Prostate gland (tissue), 2 donors: ENCODE measurements at regions not wholly inside any gene's neighbourhood (a gene's known extent, or its start where the extent isn't known, plus 50 kb on each side); places are given as distances from the start of the nearest gene placed in this dataset.

Experiments
- DNase-seq: peaks from one replicate; pipeline ENCODE4 v3.0.0-alpha.2; 2019; ENCODE audit warnings: low spot score
- H3K27ac ChIP-seq, 2 donors: fragments of 200-600 bp; sonication (generic); 2 replicates each; pipeline ENCODE4 v1.5.1; 2017 to 2019
- H3K27me3 ChIP-seq: fragments of 200-600 bp; sonication (generic); replicated peaks from 2 replicates; pipeline ENCODE4 v1.5.1; 2019; ENCODE audit not compliant: insufficient read depth
- H3K36me3 ChIP-seq, 2 donors: fragments of 200-600 bp; sonication (generic); 1 replicate in 1 of 2; 2 replicates in 1 of 2; pipeline versions ENCODE4 v1.5.1 to v1.8.1; 2017 to 2019
- H3K4me1 ChIP-seq: fragments of 200-600 bp; sonication (generic); replicated peaks from 2 replicates; pipeline ENCODE4 v1.5.1; 2019
- H3K4me3 ChIP-seq, 2 donors: fragments of 200-600 bp; sonication (generic); 2 replicates each; pipeline ENCODE4 v1.5.1; 2017 to 2019
- H3K9me3 ChIP-seq: fragments of 200-600 bp; sonication (generic); 2 replicates; pipeline ENCODE4 v1.5.1; 2017
- POLR2A ChIP-seq: fragments of 450-650 bp; IDR thresholded peaks from one replicate; pipeline ENCODE4 v1.6.1; 2016; ENCODE audit warnings: antibody characterized with exemption, mild to moderate bottlenecking
- POLR2AphosphoS5 ChIP-seq: sonication (generic); formaldehyde crosslinking; IDR thresholded peaks from one replicate; pipeline ENCODE4 v1.6.1; 2017; ENCODE audit warnings: antibody characterized with exemption
- WGBS: methylation state at CpG from one replicate; pipeline ENCODE4 v1.1.5; 2018; 5-methylcytosine and 5-hydroxymethylcytosine counted together
- intact Hi-C: fragments of 100-400 bp; cut with DNase I; formaldehyde crosslinking; loops from one replicate; pipeline ENCODE4 v1.14.2; 2022
- TF ChIP-seq, protein P1 (sequence below), 4 experiments: fragments of 200-600 bp in 2 of 4; fragments of 450-650 bp in 2 of 4; sonication (generic) in 2 of 4; IDR thresholded peaks; 1 replicate in 3 of 4; 2 replicates in 1 of 4; pipeline ENCODE4 v1.5.1; 2016 to 2019; ENCODE audit warnings: antibody characterized with exemption in 4 of 4, mild to moderate bottlenecking in 2 of 4, moderate library complexity in 2 of 4

GRCh38 chr15:46039703-46040102, 404.9 kb downstream of the SQOR start:
- WGBS = 52% methylated on average over 4 of the region's 4 CpGs
- TF ChIP-seq, protein P1, sequence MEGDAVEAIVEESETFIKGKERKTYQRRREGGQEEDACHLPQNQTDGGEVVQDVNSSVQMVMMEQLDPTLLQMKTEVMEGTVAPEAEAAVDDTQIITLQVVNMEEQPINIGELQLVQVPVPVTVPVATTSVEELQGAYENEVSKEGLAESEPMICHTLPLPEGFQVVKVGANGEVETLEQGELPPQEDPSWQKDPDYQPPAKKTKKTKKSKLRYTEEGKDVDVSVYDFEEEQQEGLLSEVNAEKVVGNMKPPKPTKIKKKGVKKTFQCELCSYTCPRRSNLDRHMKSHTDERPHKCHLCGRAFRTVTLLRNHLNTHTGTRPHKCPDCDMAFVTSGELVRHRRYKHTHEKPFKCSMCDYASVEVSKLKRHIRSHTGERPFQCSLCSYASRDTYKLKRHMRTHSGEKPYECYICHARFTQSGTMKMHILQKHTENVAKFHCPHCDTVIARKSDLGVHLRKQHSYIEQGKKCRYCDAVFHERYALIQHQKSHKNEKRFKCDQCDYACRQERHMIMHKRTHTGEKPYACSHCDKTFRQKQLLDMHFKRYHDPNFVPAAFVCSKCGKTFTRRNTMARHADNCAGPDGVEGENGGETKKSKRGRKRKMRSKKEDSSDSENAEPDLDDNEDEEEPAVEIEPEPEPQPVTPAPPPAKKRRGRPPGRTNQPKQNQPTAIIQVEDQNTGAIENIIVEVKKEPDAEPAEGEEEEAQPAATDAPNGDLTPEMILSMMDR (IDR thresholded peaks at IDR 0.05) = no peak
- TF ChIP-seq POLR2A = no peak
- TF ChIP-seq POLR2AphosphoS5 = no peak
- H3K4me1 ChIP-seq = no peaks in the 10 kb centered on the region
- no peak for DNase-seq
- no peaks in the 10 kb centered on the region for H3K27me3 ChIP-seq
- no peaks in the 10 kb centered on the region for H3K36me3 ChIP-seq
- H3K27ac ChIP-seq = no peak overlapping the region
- no peak overlapping the region for H3K4me3 ChIP-seq
- intact Hi-C loops = no loop called here
- H3K9me3 ChIP-seq = no peaks in the 10 kb centered on the region

DNA sequence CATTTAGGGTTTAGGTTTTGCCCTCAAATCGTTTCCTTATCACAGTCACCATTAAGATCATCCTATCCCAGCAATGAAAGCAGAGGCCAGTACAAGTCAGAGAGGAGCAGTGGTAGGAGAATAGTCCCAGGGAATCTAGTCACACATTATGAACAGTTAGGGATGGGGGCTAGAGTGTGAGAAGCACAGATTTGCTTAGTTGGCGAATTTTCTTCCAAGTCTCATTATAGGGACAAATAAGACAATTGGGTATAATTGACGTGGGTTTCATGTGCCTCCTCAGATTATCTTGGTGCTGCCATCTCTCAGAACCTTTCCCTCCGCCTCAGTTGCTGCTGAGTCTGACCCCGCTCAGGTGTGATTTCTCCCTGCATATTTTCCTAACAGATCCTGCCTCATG, 407.1 kb downstream of the SQOR start:
- intact Hi-C loops = no loop called here
- TF ChIP-seq POLR2A = no peak
- Histone ChIP-seq H3K36me3 (no peaks in the 10 kb centered on the region), H3K4me1 (no peaks in the 10 kb centered on the region), H3K27ac (no peak overlapping the region), H3K27me3 (no peaks in the 10 kb centered on the region), H3K9me3 (no peaks in the 10 kb centered on the region), H3K4me3 (no peak overlapping the region)
- WGBS = 93% methylated on average over 5 of the region's 5 CpGs
- no peak for DNase-seq

DNA sequence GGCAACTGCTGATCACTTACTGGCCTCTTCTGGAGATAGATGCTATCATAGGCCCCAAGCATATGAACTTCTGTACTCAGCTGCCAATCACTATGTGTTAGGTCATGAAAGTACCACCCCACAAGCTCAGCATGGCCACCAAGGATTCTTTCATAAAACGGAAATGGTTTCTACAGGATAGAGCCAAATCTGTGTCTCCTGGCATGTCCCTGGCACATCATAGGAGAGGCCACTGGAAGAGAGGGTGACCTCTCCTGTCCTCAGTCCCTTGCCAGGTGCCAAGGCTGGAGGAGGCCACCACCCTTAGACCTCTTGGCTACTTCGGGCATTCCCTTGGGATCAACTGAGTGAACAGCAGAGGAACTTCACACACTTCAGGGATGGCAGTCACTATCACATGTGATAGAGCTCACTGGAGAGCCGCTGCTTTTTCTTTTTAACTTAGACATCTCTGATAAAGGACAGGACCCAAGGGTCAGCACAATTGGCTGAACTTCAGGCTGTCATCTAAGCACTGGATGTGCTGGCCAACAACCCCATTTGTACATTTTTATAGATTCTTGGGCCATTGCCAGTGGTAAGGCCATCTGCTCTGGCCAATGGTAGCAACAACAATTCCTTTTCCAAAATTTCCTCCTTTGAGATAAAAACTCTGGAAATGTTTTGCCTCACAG, 425.2 kb downstream of the SQOR start:
- DNase-seq = no peak
- 39% methylated on average over 3 of the region's 3 CpGs for WGBS
- Histone ChIP-seq H3K27ac (no peak overlapping the region), H3K4me1 (no peaks in the 10 kb centered on the region), H3K4me3 (no peak overlapping the region), H3K9me3 (no peaks in the 10 kb centered on the region), H3K36me3 (no peaks in the 10 kb centered on the region), H3K27me3 (no peaks in the 10 kb centered on the region)
- intact Hi-C loops = no loop called here
- TF ChIP-seq POLR2AphosphoS5 = no peak
- TF ChIP-seq POLR2A = no peak
- TF ChIP-seq, protein P1 (IDR thresholded peaks at IDR 0.05) = no peak

DNA sequence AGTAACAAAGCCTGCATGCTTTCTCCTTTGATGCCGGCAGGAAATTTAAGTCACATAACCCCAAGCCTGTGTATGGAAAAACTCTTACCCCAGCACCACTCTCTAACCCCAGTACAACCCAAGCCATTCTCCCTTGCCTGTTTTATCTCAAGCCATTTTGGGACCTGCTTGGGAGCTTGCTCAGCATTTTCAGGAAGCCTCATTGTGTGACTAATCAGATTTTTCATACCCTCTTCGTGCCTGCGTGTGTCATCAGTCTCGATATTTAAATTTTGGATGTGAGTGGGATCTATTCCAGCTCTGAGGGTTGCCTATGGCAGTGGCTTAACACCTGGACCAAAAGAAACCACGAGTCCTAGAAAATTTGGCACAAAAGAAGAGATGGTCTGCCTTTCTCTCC, 426.2 kb downstream of the SQOR start:
- DNase-seq = no peak
- WGBS = 78% methylated on average over 5 of the region's 5 CpGs
- no peaks in the 10 kb centered on the region for H3K4me1 ChIP-seq
- intact Hi-C loops = no loop called here
- no peaks in the 10 kb centered on the region for H3K9me3 ChIP-seq
- no peak overlapping the region for H3K4me3 ChIP-seq
- no peaks in the 10 kb centered on the region for H3K27me3 ChIP-seq
- TF ChIP-seq POLR2A (no peak), POLR2AphosphoS5 (no peak)
- TF ChIP-seq, protein P1 (IDR thresholded peaks at IDR 0.05) = no peak
- no peak overlapping the region for H3K27ac ChIP-seq
- H3K36me3 ChIP-seq = no peaks in the 10 kb centered on the region

- Histone ChIP-seq H3K4me3 (no peak overlapping the region), H3K4me1 (no peaks in the 10 kb centered on the region), H3K27me3 (no peaks in the 10 kb centered on the region), H3K36me3 (no peaks in the 10 kb centered on the region), H3K27ac (no peak overlapping the region), H3K9me3 (no peaks in the 10 kb centered on the region)
- intact Hi-C loops = no loop called here
- WGBS = 92% methylated on average over 2 of the region's 2 CpGs
- no peak for DNase-seq
- no peak for TF ChIP-seq POLR2AphosphoS5
Measured at GRCh38 chr15:46077220-46077619, 442.4 kb downstream of the SQOR start.

DNA sequence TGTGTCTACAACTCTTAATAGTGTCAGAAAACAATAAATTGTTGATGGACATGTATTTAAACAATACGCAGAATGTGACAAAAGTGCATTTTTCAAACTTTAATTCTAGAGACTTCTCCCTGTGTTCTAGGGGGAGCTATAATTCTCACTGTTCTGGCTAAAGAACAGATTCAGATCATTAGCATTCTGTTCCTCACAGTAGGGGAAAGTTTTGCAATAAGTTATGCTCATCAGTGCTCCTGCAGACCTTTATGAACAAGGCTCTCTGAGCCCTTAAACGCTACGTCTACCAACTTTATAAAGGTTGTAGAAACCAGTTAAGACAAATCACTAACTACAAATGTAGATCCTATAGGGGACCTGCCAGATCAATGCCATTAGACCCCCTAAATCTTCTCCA, 444.2 kb downstream of the SQOR start:
- Histone ChIP-seq H3K27ac (no peak overlapping the region), H3K36me3 (no peaks in the 10 kb centered on the region), H3K4me1 (no peaks in the 10 kb centered on the region), H3K4me3 (no peak overlapping the region), H3K27me3 (no peaks in the 10 kb centered on the region), H3K9me3 (no peaks in the 10 kb centered on the region)
- DNase-seq = no peak
- WGBS = 97% methylated on average over 3 of the region's 3 CpGs
- TF ChIP-seq POLR2AphosphoS5 = no peak
- intact Hi-C loops = no loop called here
